GM12878 (cell line): ENCODE measurements at regions not wholly inside any gene's neighbourhood (a gene's known extent, or its start where the extent isn't known, plus 50 kb on each side); places are given as distances from the start of the nearest gene placed in this dataset.
A peak's percentile ranks its signal among the peaks of the same experiment; 100 is the strongest.

Experiments
- ASH2L ChIP-seq: fragments of 300-600, 200-600 bp; sonication (generic); IDR thresholded peaks from 2 replicates; pipeline ENCODE4 v1.6.1; 2017; ENCODE audit warnings: low read depth, mild to moderate bottlenecking, borderline replicate concordance
- BACH1 ChIP-seq: fragments of 450-650 bp; IDR thresholded peaks from 2 replicates; pipeline ENCODE4 v1.6.1; 2017; ENCODE audit warnings: mild to moderate bottlenecking, borderline replicate concordance
- CEBPB ChIP-seq, 2 experiments: fragments of 150-350 bp in 1 of 2; IDR thresholded peaks; 2 replicates each; pipeline ENCODE4 v1.6.1; 2012 to 2014; ENCODE audit warnings: low read depth in 2 of 2, low read length in 2 of 2, borderline replicate concordance in 1 of 2, inconsistent platforms in 1 of 2
- CHD1 ChIP-seq: IDR thresholded peaks from 2 replicates; pipeline ENCODE4 v1.6.1; 2012; ENCODE audit warnings: low read depth, low read length, improper control_type of control experiment
- DPF2 ChIP-seq: fragments of 450-650 bp; IDR thresholded peaks from 2 replicates; pipeline ENCODE4 v1.6.1; 2017; ENCODE audit warnings: mild to moderate bottlenecking
- EGR1 ChIP-seq, 2 experiments: IDR thresholded peaks; 1 replicate in 1 of 2; 2 replicates in 1 of 2; pipeline ENCODE4 v1.6.1; 2011 to 2012; ENCODE audit warnings: low read depth in 2 of 2, low read length in 2 of 2, borderline replicate concordance in 1 of 2, mild to moderate bottlenecking in 1 of 2, moderate library complexity in 1 of 2
- EP300 ChIP-seq, 2 experiments: fragments of 150-350 bp in 1 of 2; IDR thresholded peaks; 2 replicates each; pipeline ENCODE4 v1.6.1; 2011 to 2012; ENCODE audit warnings: low read depth in 2 of 2, low read length in 2 of 2, borderline replicate concordance in 1 of 2, improper control_type of control experiment in 1 of 2, inconsistent platforms in 1 of 2; ENCODE audit not compliant: control insufficient read depth in 1 of 2
- GABPA ChIP-seq: IDR thresholded peaks from 2 replicates; pipeline ENCODE4 v1.6.1; 2014; ENCODE audit warnings: antibody characterized with exemption, low read depth, mild to moderate bottlenecking, inconsistent platforms
- IKZF1 ChIP-seq: fragments of 450-650 bp; conservative IDR thresholded peaks from 2 replicates; pipeline ENCODE4 v1.6.1; 2017; ENCODE audit warnings: antibody characterized with exemption, mild to moderate bottlenecking
- IKZF2 ChIP-seq, 2 experiments: fragments of 450-650 bp; IDR thresholded peaks; 2 replicates each; pipeline ENCODE4 v1.6.1; 2017; ENCODE audit warnings: mild to moderate bottlenecking in 2 of 2, moderate library complexity in 2 of 2
- MEF2B ChIP-seq: fragments of 450-650 bp; IDR thresholded peaks from 2 replicates; pipeline ENCODE4 v1.6.1; 2018; ENCODE audit warnings: mild to moderate bottlenecking, moderate library complexity; ENCODE audit not compliant: partially characterized antibody, poor library complexity, severe bottlenecking
- MTA2 ChIP-seq: fragments of 450-650 bp; IDR thresholded peaks from 2 replicates; pipeline ENCODE4 v1.6.1; 2016; ENCODE audit warnings: low read depth, mild to moderate bottlenecking, moderate library complexity
- MYB ChIP-seq: fragments of 150-350 bp; IDR thresholded peaks from 2 replicates; pipeline ENCODE4 v1.6.1; 2014; ENCODE audit warnings: mild to moderate bottlenecking, low read depth, low read length, borderline replicate concordance
- NFIC ChIP-seq: IDR thresholded peaks from 2 replicates; pipeline ENCODE4 v1.6.1; 2012; ENCODE audit warnings: low read depth, mild to moderate bottlenecking, inconsistent platforms, low read length, moderate library complexity
- POU2F2 ChIP-seq: IDR thresholded peaks from 3 replicates; pipeline ENCODE4 v1.6.1; 2011; ENCODE audit warnings: low read depth, mild to moderate bottlenecking, low read length, borderline replicate concordance
- RAD51 ChIP-seq: fragments of 450-650 bp; IDR thresholded peaks from 2 replicates; pipeline ENCODE4 v1.6.1; 2016; ENCODE audit warnings: moderate library complexity, mild to moderate bottlenecking, inconsistent platforms
- RB1 ChIP-seq: fragments of 450-650 bp; formaldehyde crosslinking; IDR thresholded peaks from 2 replicates; pipeline ENCODE4 v1.6.1; 2017; ENCODE audit warnings: mild to moderate bottlenecking, borderline replicate concordance
- RELB ChIP-seq: fragments of 450-650 bp; IDR thresholded peaks from 2 replicates; pipeline ENCODE4 v1.6.1; 2017; ENCODE audit warnings: low read depth, mild to moderate bottlenecking, moderate library complexity
- RUNX3 ChIP-seq: IDR thresholded peaks from 2 replicates; pipeline ENCODE4 v1.6.1; 2012; ENCODE audit warnings: low read length, inconsistent platforms
- TBL1XR1 ChIP-seq: IDR thresholded peaks from 2 replicates; pipeline ENCODE4 v1.6.1; 2012; ENCODE audit warnings: low read depth, low read length, improper control_type of control experiment
- ZNF217 ChIP-seq: fragments of 450-650 bp; IDR thresholded peaks from 2 replicates; pipeline ENCODE4 v1.6.1; 2017; ENCODE audit warnings: antibody characterized with exemption, mild to moderate bottlenecking
- ZNF24 ChIP-seq: fragments of 450-650 bp; IDR thresholded peaks from 2 replicates; pipeline ENCODE4 v1.6.1; 2017; ENCODE audit warnings: antibody characterized with exemption, mild to moderate bottlenecking
- ZNF384 ChIP-seq: IDR thresholded peaks from 2 replicates; pipeline ENCODE4 v1.6.1; 2012; ENCODE audit warnings: low read depth, mild to moderate bottlenecking, low read length, improper control_type of control experiment, borderline replicate concordance

GRCh38 chr5:107149243-107150005 is 521.3 kb downstream of the EFNA5 start (continued):
- TF ChIP-seq IKZF2 (IDR thresholded peaks at IDR 0.05) (peak; percentile 90 to 91), ZNF217 (no peak), EP300 (IDR thresholded peaks at IDR 0.05; ENCODE audit: borderline replicate concordance in 1 of 2, control insufficient read depth in 1 of 2, low read depth in 2 of 2, low read length in 2 of 2) (peak; percentile 45 to 54; a peak in 3 of 4 replicates), IKZF1 (peak; percentile 51), RELB (peak; percentile 42; the same call in 1 of the 2 replicates), MTA2 (peak; percentile 88), CEBPB (IDR thresholded peaks at IDR 0.05; ENCODE audit: borderline replicate concordance in 1 of 2, low read depth in 2 of 2, low read length in 2 of 2) (peak in 1 of 2 experiments; percentile 76; a peak in 2 of 4 replicates), ZNF24 (peak; percentile 58; the same call in 1 of the 2 replicates), GABPA (no peak), TBL1XR1 (0 out of 2 replicates have a peak, but pooled peaks have one; percentile 48), EGR1 (IDR thresholded peaks at IDR 0.05; ENCODE audit: borderline replicate concordance in 1 of 2, low read depth in 2 of 2, low read length in 2 of 2) (no peak), POU2F2 (peak; percentile 93; the same call in 1 of the 3 replicates), NFIC (no peak), ZNF384 (no peak), ASH2L (no peak), RAD51 (no peak), RB1 (no peak), CHD1 (no peak), BACH1 (peak; percentile 43; the same call in 1 of the 2 replicates), MYB (no peak), RUNX3 (peak; percentile 66), DPF2 (0 out of 2 replicates have a peak, but pooled peaks have one; percentile 37), MEF2B (peak; percentile 10)
- TF ChIP-seq, all 136 proteins: peak for 15
